ENCODE measurements at regions not wholly inside any gene's neighbourhood (a gene's known extent, or its start where the extent isn't known, plus 50 kb on each side); places are given as distances from the start of the nearest gene placed in this dataset.
A peak's percentile ranks its signal among the peaks of the same experiment; 100 is the strongest.

DNA sequence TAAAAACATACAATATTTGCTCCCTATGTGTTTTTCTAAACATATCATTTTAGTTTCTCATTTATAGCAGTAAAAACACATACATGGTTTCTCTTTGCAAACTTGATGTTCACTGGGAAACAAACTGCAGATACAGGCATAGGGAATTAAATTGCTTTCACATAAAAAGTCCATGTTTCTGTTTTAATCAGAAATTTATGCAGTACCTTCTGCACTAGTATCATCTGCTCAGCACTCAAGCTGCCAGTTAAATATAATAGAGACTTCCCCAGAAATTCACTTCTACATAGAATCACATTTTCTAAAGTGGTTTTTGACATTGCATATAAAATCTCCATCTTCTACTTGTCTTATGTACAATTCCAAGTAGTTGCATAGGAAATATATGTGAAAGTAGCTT, 1107.3 kb upstream of the NRXN1 start:
- Mint-ChIP-seq H3K27me3 (ENCODE audit: insufficient read depth) (no peaks in the 10 kb centered on the region), H3K27ac (no peak overlapping the region), H3K36me3 (ENCODE audit: low read depth) (no peaks in the 10 kb centered on the region), H3K4me3 (no peak overlapping the region), H3K9me3 (no peaks in the 10 kb centered on the region), H3K4me1 (no peaks in the 10 kb centered on the region)
- H3K4me1 ChIP-seq (ENCODE audit: control insufficient read depth, insufficient read depth, low read length): no peaks in the 10 kb centered on the region
- DNase-seq: no peak
- H3K9ac ChIP-seq (ENCODE audit: extremely low read depth, low read length, poor library complexity, severe bottlenecking): no peak overlapping the region
- no peaks in the 10 kb centered on the region for H3K27me3 ChIP-seq (ENCODE audit: control insufficient read depth, insufficient read depth, low read length, poor library complexity, severe bottlenecking)
- H3K4me3 ChIP-seq (ENCODE audit: low read length): no peak overlapping the region
- TF ChIP-seq, protein P1, sequence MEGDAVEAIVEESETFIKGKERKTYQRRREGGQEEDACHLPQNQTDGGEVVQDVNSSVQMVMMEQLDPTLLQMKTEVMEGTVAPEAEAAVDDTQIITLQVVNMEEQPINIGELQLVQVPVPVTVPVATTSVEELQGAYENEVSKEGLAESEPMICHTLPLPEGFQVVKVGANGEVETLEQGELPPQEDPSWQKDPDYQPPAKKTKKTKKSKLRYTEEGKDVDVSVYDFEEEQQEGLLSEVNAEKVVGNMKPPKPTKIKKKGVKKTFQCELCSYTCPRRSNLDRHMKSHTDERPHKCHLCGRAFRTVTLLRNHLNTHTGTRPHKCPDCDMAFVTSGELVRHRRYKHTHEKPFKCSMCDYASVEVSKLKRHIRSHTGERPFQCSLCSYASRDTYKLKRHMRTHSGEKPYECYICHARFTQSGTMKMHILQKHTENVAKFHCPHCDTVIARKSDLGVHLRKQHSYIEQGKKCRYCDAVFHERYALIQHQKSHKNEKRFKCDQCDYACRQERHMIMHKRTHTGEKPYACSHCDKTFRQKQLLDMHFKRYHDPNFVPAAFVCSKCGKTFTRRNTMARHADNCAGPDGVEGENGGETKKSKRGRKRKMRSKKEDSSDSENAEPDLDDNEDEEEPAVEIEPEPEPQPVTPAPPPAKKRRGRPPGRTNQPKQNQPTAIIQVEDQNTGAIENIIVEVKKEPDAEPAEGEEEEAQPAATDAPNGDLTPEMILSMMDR (conservative IDR thresholded peaks at IDR 0.05): no peak
- no peaks in the 10 kb centered on the region for H3K9me3 ChIP-seq (ENCODE audit: control insufficient read depth, low read length)
- no peaks in the 10 kb centered on the region for H3K36me3 ChIP-seq (ENCODE audit: control insufficient read depth, insufficient read depth, low read length)
- H3K27ac ChIP-seq (ENCODE audit: low read depth, low read length): no peak overlapping the region

DNA sequence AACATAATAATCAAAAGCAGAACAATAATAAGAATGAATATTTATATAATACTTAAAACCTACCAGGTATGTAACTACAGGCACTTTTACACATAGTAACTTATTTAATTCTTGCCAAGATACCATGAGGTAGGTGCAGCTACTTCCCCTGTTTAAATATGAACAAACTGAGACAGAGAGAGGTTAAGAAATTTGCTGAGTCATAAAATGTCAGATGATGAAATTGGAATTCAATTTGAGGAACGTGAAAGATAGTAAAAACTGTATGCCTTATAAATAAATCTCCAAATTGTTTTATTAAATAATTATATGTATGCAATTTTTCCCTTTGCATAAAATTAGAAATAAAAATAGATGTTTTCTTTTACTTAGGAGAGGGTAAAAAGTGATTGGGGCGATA, 1103.3 kb upstream of the NRXN1 start:
- no peak overlapping the region for H3K4me3 Mint-ChIP-seq

DNA sequence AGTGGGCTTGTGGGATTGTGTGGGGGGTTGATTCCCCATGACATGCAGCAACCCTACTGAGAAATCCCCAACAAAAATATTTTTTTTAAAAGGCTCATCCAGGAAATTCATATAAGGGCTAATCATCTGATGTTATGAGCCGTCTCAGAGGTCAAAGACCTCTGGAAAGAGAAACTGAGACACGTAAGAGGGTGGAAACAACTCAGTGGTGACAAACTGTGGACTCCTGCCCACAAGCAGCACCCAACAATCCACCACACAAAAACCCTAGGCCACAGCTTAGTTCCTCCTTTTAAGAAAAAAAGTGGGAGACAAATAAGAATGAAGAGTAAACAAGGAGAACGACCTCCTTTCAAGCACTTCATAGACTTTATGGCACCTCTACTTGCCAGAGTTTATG, 1096.1 kb upstream of the NRXN1 start:
- 67 to 94% methylated on average over 1 to 3 of the region's 3 CpGs for WGBS, 2 experiments (ENCODE audit: insufficient coverage in 1 of 2, insufficient read length in 1 of 2)
- peaks cover 4% of the 10 kb centered on the region for H3K4me1 Mint-ChIP-seq

More for the DNA sequence above, 1103.3 kb upstream of the NRXN1 start:
- Mint-ChIP-seq H3K4me1 (no peaks in the 10 kb centered on the region), H3K27me3 (ENCODE audit: insufficient read depth) (no peaks in the 10 kb centered on the region), H3K36me3 (ENCODE audit: low read depth) (no peaks in the 10 kb centered on the region), H3K9me3 (peaks cover 8% of the 10 kb centered on the region), H3K27ac (no peak overlapping the region)
- TF ChIP-seq, protein P1 (conservative IDR thresholded peaks at IDR 0.05): no peak
- no peaks in the 10 kb centered on the region for H3K4me1 ChIP-seq (ENCODE audit: control insufficient read depth, insufficient read depth, low read length)
- peaks cover 8% of the 10 kb centered on the region for H3K9me3 ChIP-seq (ENCODE audit: control insufficient read depth, low read length)
- no peaks in the 10 kb centered on the region for H3K27me3 ChIP-seq (ENCODE audit: control insufficient read depth, insufficient read depth, low read length, poor library complexity, severe bottlenecking)
- no peak overlapping the region for H3K9ac ChIP-seq (ENCODE audit: extremely low read depth, low read length, poor library complexity, severe bottlenecking)
- H3K4me3 ChIP-seq (ENCODE audit: low read length): no peak overlapping the region
- no CpG with 5 or more reads among the region's 2 CpGs for WGBS, 2 experiments (ENCODE audit: insufficient coverage in 1 of 2, insufficient read length in 1 of 2)
- no peak for DNase-seq
- no peaks in the 10 kb centered on the region for H3K36me3 ChIP-seq (ENCODE audit: control insufficient read depth, insufficient read depth, low read length)
- H3K27ac ChIP-seq (ENCODE audit: low read depth, low read length): no peak overlapping the region

More for the DNA sequence above, 1096.1 kb upstream of the NRXN1 start:
- H3K4me1 ChIP-seq (ENCODE audit: control insufficient read depth, insufficient read depth, low read length): no peaks in the 10 kb centered on the region
- H3K27me3 ChIP-seq (ENCODE audit: control insufficient read depth, insufficient read depth, low read length, poor library complexity, severe bottlenecking): no peaks in the 10 kb centered on the region
- H3K4me3 Mint-ChIP-seq: no peak overlapping the region
- no peak overlapping the region for H3K4me3 ChIP-seq (ENCODE audit: low read length)
- H3K27ac Mint-ChIP-seq: peak overlapping the region; percentile 56
- no peak for DNase-seq
- H3K36me3 Mint-ChIP-seq (ENCODE audit: low read depth): peaks cover 1% of the 10 kb centered on the region
- no peak overlapping the region for H3K9ac ChIP-seq (ENCODE audit: extremely low read depth, low read length, poor library complexity, severe bottlenecking)
- H3K27me3 Mint-ChIP-seq (ENCODE audit: insufficient read depth): no peaks in the 10 kb centered on the region
- H3K36me3 ChIP-seq (ENCODE audit: control insufficient read depth, insufficient read depth, low read length): no peaks in the 10 kb centered on the region
- peaks cover 16% of the 10 kb centered on the region for H3K9me3 Mint-ChIP-seq
- TF ChIP-seq, protein P1 (conservative IDR thresholded peaks at IDR 0.05): no peak
- H3K27ac ChIP-seq (ENCODE audit: low read depth, low read length): no peak overlapping the region
- peaks cover 11% of the 10 kb centered on the region for H3K9me3 ChIP-seq (ENCODE audit: control insufficient read depth, low read length)
